ENCODE measurements at regions not wholly inside any gene's neighbourhood (a gene's known extent, or its start where the extent isn't known, plus 50 kb on each side); places are given as distances from the start of the nearest gene placed in this dataset.

- Histone ChIP-seq H3K27me3 (ENCODE audit: control insufficient read depth, insufficient read depth, low read length) (no peaks in the 10 kb centered on the region), H4K91ac (ENCODE audit: insufficient read depth, low read depth, low read length) (no peak overlapping the region), H3K79me1 (ENCODE audit: low read depth in 1 of 2, low read length in 2 of 2) (no peaks in the 10 kb centered on the region), H3K4me1 (ENCODE audit: control insufficient read depth, insufficient read depth, low read length) (no peaks in the 10 kb centered on the region), H3K4ac (ENCODE audit: low read depth, low read length) (no peak overlapping the region), H3K56ac (ENCODE audit: extremely low read depth, insufficient read depth, low read length) (no peak overlapping the region), H2BK120ac (ENCODE audit: low read depth, low read length) (no peak overlapping the region), H3K36me3 (ENCODE audit: control insufficient read depth, insufficient read depth, low read length) (no peaks in the 10 kb centered on the region), H3K23ac (ENCODE audit: low read depth, low read length) (no peak overlapping the region), H2BK15ac (ENCODE audit: low read depth, low read length) (no peak overlapping the region), H2AK9ac (replicated peaks; ENCODE audit: low read depth, low read length, poor library complexity) (no peak overlapping the region), H4K8ac (ENCODE audit: low read depth in 2 of 2, low read length in 2 of 2) (no peak overlapping the region), H3K4me2 (ENCODE audit: low read depth, low read length) (no peak overlapping the region), H4K20me1 (ENCODE audit: insufficient read depth, low read length) (no peaks in the 10 kb centered on the region), H4K5ac (ENCODE audit: low read depth, low read length) (no peak overlapping the region), H2BK20ac (ENCODE audit: low read depth, low read length) (no peak overlapping the region), H3K9me3 (ENCODE audit: control insufficient read depth, insufficient read depth, low read length) (peaks cover 13% of the 10 kb centered on the region), H3K4me3 (ENCODE audit: insufficient read depth, low read depth, low read length) (no peak overlapping the region), H2BK5ac (ENCODE audit: low read depth, low read length, poor library complexity, severe bottlenecking) (no peak overlapping the region), H3K9ac (ENCODE audit: low read depth, low read length) (no peak overlapping the region), H2AFZ (replicated peaks; ENCODE audit: low read length, poor library complexity) (no peak overlapping the region), H3K9me1 (ENCODE audit: insufficient read depth, low read length) (no peaks in the 10 kb centered on the region), H3K18ac (ENCODE audit: low read depth, low read length) (no peak overlapping the region), H2AK5ac (ENCODE audit: low read depth, low read length) (no peak overlapping the region), H3K27ac (ENCODE audit: insufficient read depth, low read length) (no peak overlapping the region), H3K14ac (replicated peaks; ENCODE audit: low read depth, low read length) (no peak overlapping the region)
- WGBS, 2 experiments (ENCODE audit: extremely low coverage in 2 of 2, insufficient read length in 1 of 2) = no CpG with 5 or more reads among the region's 1 CpG
- DNase-seq (no peak), ATAC-seq (ENCODE audit: low read depth) (no peak)
- POLR2A ChIA-PET (ENCODE audit: unreplicated experiment) = no interaction called here
- CTCF ChIA-PET = interaction anchor here (0.6 kb wide), 1 partner anchor 131 kb away, joined by 3 read pairs; no protein-coding TSS in a partner anchor
- in situ Hi-C loops (cut with MboI; ENCODE audit: low sequenced_read_pairs) = no loop called here
- dilution Hi-C loops (cut with HindIII; ENCODE audit: low sequenced_read_pairs, unreplicated experiment) = no loop called here
- no TSS peak for BruUV-seq (replicated peaks)
- TF ChIP-seq MAZ (IDR thresholded peaks at IDR 0.05; ENCODE audit: borderline replicate concordance, low read depth, low read length) (no peak), MAFK (IDR thresholded peaks at IDR 0.05; ENCODE audit: low read depth, low read length) (peak; percentile 53)
- intact Hi-C loops (cut with micrococcal nuclease) = no loop called here
Measured at GRCh38 chr14:43669355-43669754, 837.7 kb downstream of the FSCB start.
